ENCODE measurements at regions not wholly inside any gene's neighbourhood (a gene's known extent, or its start where the extent isn't known, plus 50 kb on each side); places are given as distances from the start of the nearest gene placed in this dataset.

- H3K36me3 ChIP-seq (ENCODE audit: control insufficient read depth, insufficient read depth, low read length), result no peaks in the 10 kb centered on the region
- POLR2A ChIA-PET, result no interaction called here
- CTCF ChIA-PET, result interaction anchor here (0.6 kb wide), 1 partner anchor 55 kb away, joined by 3 read pairs; no protein-coding TSS in a partner anchor
Measured at GRCh38 chr10:111247781-111248389, 171.1 kb downstream of the ADRA2A start.

DNA sequence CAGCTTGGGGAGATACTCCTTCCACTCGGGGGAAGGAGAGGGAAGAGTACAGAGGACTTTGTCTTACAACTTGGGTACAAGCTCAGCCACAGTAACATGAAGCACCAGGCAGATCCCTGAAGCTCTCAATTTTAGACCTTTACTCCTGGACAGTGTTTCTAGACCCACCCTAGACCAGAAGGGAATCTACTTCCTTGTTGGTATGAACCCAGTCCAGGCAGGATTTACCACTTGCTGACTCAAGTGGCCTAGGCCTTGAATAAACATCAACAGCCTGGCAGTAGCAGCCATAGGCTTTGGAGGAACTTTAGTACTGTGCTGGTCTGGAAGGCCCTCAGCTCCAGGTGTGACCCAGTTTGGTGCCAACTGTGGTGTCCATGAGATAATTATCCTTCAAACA lies 173.1 kb downstream of the ADRA2A start:
- CTCF ChIA-PET, result interaction anchor here (1.1 to 1.3 kb wide), 2 partner anchors 10 to 15 kb away, joined by 3 read pairs; no protein-coding TSS in a partner anchor

More at GRCh38 chr10:111247781-111248389, 171.1 kb downstream of the ADRA2A start:
- no peak for DNase-seq (ENCODE audit: low read depth)
- TF ChIP-seq, protein P1, sequence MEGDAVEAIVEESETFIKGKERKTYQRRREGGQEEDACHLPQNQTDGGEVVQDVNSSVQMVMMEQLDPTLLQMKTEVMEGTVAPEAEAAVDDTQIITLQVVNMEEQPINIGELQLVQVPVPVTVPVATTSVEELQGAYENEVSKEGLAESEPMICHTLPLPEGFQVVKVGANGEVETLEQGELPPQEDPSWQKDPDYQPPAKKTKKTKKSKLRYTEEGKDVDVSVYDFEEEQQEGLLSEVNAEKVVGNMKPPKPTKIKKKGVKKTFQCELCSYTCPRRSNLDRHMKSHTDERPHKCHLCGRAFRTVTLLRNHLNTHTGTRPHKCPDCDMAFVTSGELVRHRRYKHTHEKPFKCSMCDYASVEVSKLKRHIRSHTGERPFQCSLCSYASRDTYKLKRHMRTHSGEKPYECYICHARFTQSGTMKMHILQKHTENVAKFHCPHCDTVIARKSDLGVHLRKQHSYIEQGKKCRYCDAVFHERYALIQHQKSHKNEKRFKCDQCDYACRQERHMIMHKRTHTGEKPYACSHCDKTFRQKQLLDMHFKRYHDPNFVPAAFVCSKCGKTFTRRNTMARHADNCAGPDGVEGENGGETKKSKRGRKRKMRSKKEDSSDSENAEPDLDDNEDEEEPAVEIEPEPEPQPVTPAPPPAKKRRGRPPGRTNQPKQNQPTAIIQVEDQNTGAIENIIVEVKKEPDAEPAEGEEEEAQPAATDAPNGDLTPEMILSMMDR (IDR thresholded peaks at IDR 0.05; ENCODE audit: insufficient read depth, low read depth, low read length), result no peak
- no peak overlapping the region for H3K4me3 ChIP-seq (ENCODE audit: low read depth, low read length)
- H3K27me3 ChIP-seq (ENCODE audit: control insufficient read depth, insufficient read depth, low read length), result no peaks in the 10 kb centered on the region

DNA sequence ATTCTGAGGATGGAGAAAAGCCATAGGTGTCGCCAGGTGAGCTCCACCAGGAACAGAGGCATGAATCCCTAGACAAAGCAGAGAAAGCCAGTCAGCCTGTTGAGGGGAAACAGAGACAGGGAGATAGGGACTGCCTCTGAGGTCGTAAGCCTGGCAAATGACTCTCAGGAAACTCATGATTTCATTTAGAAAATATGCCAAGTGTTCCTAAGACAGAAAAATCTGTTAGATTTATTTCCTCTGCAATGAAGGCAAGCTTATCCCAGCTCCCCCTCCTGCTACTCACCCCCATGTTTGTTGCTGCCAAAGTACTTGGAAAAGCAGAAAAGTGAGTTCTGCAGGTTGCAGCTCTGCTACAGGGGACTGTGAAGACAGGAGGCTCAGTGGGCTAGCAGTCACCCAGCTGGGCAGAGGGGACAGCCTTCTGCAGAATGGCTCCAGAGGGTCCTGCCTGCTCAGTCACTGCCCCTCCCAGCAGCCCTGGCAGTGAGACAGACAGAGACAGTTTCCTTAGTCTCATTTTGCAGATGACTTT lies 184.3 kb downstream of the ADRA2A start:
- H3K36me3 ChIP-seq (ENCODE audit: control insufficient read depth, insufficient read depth, low read length), result no peaks in the 10 kb centered on the region
- POLR2A ChIA-PET, result no interaction called here
- CTCF ChIA-PET, result no interaction called here
- DNase-seq (ENCODE audit: low read depth), result no peak
- H3K27me3 ChIP-seq (ENCODE audit: control insufficient read depth, insufficient read depth, low read length), result no peaks in the 10 kb centered on the region
- TF ChIP-seq, protein P1 (IDR thresholded peaks at IDR 0.05; ENCODE audit: insufficient read depth, low read depth, low read length), result no peak
- H3K4me3 ChIP-seq (ENCODE audit: low read depth, low read length), result no peak overlapping the region

More for the DNA sequence above, 173.1 kb downstream of the ADRA2A start:
- no peaks in the 10 kb centered on the region for H3K27me3 ChIP-seq (ENCODE audit: control insufficient read depth, insufficient read depth, low read length)
- no peaks in the 10 kb centered on the region for H3K36me3 ChIP-seq (ENCODE audit: control insufficient read depth, insufficient read depth, low read length)
- TF ChIP-seq, protein P1 (IDR thresholded peaks at IDR 0.05; ENCODE audit: insufficient read depth, low read depth, low read length), result no peak
- H3K4me3 ChIP-seq (ENCODE audit: low read depth, low read length), result no peak overlapping the region
- DNase-seq (ENCODE audit: low read depth), result no peak
- POLR2A ChIA-PET, result no interaction called here

- DNase-seq (ENCODE audit: low read depth), result no peak
- Histone ChIP-seq H3K27me3 (ENCODE audit: control insufficient read depth, insufficient read depth, low read length) (no peaks in the 10 kb centered on the region), H3K4me3 (ENCODE audit: low read depth, low read length) (no peak overlapping the region), H3K36me3 (ENCODE audit: control insufficient read depth, insufficient read depth, low read length) (no peaks in the 10 kb centered on the region)
- ChIA-PET CTCF (interaction anchor here (0.6 kb wide), 1 partner anchor 671 kb away, joined by 3 read pairs; no protein-coding TSS in a partner anchor), POLR2A (no interaction called here)
- TF ChIP-seq, protein P1 (IDR thresholded peaks at IDR 0.05; ENCODE audit: insufficient read depth, low read depth, low read length), result no peak
Measured at GRCh38 chr10:111265341-111265740, 188.5 kb downstream of the ADRA2A start.

DNA sequence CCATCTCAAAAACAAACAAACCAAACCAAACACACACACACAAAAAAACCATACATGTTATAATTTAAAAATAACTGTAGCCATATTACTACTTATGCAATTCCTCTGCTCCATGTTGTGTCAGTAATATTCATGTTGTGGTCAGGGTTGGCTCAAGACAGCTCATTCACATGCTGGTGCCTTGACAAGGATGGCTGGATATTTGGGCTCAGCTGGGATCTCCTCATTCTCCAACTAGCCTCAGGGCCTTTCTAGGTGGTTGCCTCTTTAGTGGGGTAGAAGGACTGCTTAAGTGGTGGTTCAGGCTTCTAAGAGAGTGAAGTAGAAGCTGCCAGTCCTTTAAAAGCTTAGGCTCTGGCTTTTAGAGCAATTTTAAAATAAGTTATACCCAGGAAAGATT lies 189.3 kb downstream of the ADRA2A start:
- Histone ChIP-seq H3K36me3 (ENCODE audit: control insufficient read depth, insufficient read depth, low read length) (no peaks in the 10 kb centered on the region), H3K4me3 (ENCODE audit: low read depth, low read length) (no peak overlapping the region), H3K27me3 (ENCODE audit: control insufficient read depth, insufficient read depth, low read length) (no peaks in the 10 kb centered on the region)
- CTCF ChIA-PET, result no interaction called here
- TF ChIP-seq, protein P1 (IDR thresholded peaks at IDR 0.05; ENCODE audit: insufficient read depth, low read depth, low read length), result no peak
- no peak for DNase-seq (ENCODE audit: low read depth)
- POLR2A ChIA-PET, result no interaction called here

All from BJ (cell line).